ENCODE measurements at regions not wholly inside any gene's neighbourhood (a gene's known extent, or its start where the extent isn't known, plus 50 kb on each side); places are given as distances from the start of the nearest gene placed in this dataset.

GRCh38 chr18:40929399-40929798 lies 1025.6 kb upstream of the PIK3C3 start:
- no peak for DNase-seq

- DNase-seq = no peak
Measured at GRCh38 chr18:40926679-40927078, 1028.4 kb upstream of the PIK3C3 start.

- no peak for DNase-seq
Measured at GRCh38 chr18:40925071-40925541, 1029.9 kb upstream of the PIK3C3 start.

- no peak for DNase-seq
Measured at GRCh38 chr18:40921845-40922629, 1033.0 kb upstream of the PIK3C3 start.

GRCh38 chr18:40917056-40917455 lies 1038.0 kb upstream of the PIK3C3 start:
- DNase-seq = no peak

DNA sequence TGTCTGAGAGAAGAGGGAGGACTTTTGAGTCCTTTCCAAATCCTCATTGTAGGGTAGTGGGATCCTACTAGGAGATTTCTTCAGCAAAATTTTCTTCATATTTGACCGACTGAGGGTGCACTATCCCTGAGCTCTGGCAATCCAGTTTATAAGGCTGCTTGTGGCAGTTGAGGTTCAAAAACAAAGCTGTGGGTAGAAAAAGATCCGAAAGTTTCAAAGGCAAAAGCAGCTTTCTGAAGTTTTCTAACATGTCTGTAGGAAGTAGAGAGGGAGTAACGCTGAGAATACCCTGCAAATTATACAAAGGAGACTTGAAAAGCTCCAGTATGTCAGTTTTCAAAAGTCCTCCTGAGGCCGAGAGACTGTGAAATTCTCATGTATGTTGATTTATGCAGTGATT lies 1039.3 kb upstream of the PIK3C3 start:
- DNase-seq = no peak

DNA sequence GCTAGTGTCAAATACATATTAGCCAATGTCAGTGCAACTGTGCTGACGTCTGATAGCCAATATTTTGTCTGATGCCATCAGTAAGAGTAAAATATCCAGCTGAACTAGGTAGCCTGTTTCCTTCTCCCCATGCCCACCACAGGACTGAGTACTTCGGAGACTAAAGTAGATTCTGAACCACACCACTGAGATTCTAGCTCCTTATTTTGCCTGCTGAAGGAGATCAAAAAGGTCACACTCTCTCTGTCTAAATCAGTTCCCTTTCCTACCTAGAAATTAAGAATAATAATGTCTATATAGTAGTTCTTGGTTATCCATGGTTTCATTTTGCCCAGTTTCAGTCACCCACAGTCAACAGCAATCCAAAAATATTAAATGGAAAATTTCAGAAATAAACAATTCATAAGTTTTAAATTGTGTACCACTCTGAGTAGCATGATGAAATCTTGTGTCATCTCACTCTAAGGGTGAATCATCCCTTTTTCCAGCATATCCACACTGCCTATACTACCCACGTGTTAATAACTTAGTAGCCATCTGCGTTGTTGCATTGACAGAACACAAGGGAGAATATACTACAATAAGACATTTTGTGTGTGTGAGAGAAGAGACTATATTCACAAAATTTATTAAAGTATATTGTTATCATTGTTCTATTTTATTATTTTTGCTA lies 1043.3 kb upstream of the PIK3C3 start:
- DNase-seq = no peak

DNA sequence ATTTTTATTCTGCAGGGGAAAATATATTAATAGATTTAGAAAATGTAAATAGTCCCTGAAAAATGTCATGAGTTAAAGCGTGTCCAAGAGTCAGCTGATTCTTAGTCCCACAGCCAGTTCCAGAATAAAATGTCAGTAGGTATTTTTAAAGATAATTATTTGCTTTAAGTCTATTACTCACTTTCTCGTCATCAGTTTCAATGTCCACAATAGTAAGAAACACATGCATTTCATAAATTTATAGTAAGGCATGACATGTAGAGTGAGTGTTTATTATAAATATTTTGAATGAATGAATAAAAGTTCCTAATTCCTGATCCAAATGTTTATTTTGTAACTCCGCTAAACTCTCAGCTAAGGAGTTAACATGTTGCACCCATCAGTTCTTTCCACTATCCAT lies 1044.0 kb upstream of the PIK3C3 start:
- DNase-seq = no peak

DNA sequence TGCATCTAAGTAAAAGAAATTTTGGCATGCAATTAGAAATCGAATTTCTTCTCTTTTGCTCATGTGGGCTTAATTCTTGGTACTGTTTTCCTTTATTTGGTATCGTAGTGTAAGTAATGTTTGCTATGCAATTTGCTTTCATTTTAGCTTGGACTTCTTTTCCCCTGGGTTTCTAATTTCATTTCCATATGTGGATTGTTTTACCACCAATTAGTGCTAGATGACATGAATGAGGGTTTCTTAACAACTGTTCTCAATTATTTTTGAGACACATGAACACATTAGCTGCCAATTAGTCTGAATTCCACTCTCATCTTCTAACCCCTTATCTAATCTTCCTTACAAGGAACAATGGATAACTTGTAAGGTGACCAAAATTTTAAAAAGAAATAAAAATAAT lies 1047.2 kb upstream of the PIK3C3 start:
- DNase-seq = no peak

DNA sequence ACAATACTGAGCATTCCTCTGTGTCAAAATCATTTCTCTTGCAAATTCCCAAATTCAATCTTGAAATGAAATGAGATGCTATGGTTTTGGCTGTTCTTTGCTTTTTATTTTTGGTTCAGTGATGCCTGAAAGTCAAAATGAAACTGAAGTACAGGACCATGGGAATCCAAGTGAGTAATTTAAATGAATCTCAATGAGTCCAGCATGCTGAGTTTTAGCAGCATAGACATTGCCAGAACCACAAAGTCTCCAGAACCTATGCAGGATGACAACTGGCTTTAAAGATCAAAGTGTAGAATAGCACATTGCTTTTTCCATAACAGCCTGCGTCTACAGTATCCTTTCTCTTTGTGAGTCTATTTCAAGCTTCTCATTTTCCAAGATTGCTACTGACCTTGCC lies 1050.7 kb upstream of the PIK3C3 start:
- no peak for DNase-seq

DNA sequence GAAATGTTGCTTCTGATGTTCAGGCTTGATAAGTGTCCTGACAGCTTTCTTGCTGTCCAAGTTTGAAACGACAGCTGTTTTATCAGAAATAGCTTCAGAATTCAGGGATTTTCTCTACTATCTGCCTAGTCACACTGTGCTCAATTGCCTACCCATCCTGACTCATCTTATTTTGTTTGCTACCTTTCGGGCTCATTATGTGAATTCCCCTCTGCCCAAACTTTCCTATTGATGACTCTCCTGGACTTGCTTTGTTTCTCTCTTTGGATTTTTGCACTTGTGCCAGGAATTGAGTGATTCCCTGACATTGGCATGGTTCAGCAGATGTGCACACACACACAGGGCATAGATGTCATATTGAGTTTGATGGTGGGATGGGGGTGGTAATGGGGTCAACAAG lies 1052.6 kb upstream of the PIK3C3 start:
- DNase-seq = no peak

- no peak for DNase-seq
Measured at GRCh38 chr18:40897884-40898283, 1057.2 kb upstream of the PIK3C3 start.

- DNase-seq = no peak
Measured at GRCh38 chr18:40883271-40883670, 1071.8 kb upstream of the PIK3C3 start.

DNA sequence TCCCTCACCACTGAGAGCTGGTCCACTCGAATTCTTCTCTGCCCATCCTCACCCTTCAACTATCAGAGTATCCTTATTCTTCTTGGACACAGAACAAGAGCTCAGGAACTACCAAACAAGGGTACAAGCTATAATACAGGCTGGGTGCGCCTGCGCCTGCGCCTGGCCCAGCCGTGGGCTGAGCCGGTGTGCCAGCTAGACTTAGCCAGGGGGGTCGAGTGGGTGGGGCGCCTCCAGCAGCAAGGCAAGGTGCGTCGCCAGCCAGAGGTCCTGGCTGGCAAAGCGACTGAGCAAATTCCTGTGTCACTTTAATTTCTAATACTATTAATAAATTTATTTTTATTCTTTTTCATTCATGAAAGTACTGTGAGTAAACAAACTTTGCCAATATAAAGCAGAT lies 1072.6 kb upstream of the PIK3C3 start:
- DNase-seq = no peak

DNA sequence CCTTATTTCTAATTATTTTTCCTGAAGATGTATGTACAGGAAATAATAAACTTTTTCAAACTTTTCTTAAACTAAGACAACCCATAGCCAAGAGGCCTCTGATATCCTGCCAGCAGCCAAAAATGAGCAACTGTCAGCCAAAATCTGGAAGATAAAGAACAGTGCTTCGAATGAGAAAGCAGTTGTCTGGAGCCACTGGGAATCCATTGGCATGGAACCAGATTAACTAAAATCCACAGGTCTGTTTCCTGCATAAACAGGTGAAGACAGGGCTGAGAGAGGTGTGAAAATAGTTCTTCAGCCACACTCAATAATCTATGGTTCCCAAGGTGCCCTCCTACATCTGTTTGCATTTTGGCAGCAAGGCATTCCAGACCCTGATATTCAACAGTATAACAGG lies 1076.7 kb upstream of the PIK3C3 start:
- no peak for DNase-seq

GRCh38 chr18:40877096-40877495 lies 1077.9 kb upstream of the PIK3C3 start:
- no peak for DNase-seq

DNA sequence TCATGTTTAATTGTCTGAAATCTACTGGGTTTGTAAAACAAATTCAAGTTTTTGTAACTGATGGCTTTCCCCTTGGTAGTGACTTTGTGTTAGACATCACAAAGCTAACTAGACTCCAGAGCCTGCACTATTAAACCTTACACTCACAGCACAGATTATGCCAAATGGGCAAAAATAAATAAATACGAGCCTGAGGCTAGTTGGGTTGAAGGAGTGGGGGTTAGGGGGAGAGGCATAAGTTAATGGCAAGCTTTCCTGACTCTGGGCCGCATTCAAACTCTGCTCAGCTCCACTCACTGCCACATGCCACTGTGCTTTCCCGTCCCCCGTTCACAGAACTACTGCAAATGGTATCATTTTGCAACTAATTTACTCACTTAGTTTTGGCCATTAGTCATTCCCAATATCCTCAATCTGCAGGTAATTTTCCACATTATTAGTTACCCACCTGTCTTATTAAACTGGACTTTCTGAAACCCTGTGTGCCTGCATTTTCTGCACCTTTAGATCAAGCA lies 1079.9 kb upstream of the PIK3C3 start:
- no peak for DNase-seq

- no peak for DNase-seq
Measured at GRCh38 chr18:40874233-40874632, 1080.8 kb upstream of the PIK3C3 start.

DNA sequence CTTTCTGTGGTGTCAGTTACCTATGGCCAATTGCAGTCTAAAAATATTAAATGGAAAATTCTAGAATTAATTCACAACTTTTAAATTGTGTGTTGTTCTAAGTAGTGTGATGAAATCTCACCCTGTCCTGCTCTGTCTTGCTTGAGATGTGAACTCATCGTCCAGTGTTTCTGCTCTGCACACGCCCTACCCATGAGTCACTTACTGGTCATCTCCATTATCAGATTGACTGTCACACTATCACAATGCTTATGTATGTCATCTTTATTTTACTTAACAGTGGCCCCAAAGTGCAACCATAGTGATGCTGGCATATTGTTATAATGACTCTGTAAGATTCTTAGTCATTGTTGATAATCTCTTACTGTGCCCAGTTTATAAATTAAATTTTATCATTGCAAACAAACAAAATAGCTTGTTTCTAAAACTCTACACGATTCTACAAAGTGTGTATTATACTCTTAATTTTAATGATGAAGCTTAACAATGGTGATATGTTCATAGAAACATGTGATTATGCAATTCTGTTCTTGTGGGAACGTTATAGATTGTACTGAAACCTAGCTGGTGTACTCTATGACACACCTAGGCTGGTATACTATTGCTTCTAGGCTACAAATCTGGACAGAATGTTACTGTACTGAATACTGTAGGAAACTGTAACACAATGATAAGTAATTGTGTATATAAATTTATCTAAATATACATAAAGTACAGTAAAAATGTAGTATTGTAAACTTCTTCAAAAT lies 1086.8 kb upstream of the PIK3C3 start:
- no peak for DNase-seq

- no peak for DNase-seq
Measured at GRCh38 chr18:40867459-40867858, 1087.6 kb upstream of the PIK3C3 start.

DNA sequence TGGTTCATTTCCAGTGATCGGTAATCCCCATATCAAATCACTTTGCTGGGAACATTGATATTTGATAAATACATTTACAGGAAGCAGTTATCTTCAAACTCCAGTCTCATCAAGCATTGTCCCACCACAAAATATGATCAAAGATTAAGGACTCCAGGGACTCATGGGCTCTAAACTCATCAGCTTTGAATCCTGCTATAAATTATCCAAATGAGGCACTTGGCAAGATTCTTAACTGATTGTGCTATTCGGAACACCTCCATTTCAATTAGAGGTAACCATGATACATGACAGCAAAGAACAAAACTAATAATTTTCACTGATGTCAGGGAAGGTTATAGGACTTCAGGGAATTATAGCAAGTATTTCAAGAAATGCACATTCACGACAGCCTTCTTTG lies 1088.1 kb upstream of the PIK3C3 start:
- no peak for DNase-seq

GRCh38 chr18:40866013-40866645 lies 1088.9 kb upstream of the PIK3C3 start:
- DNase-seq = no peak

DNA sequence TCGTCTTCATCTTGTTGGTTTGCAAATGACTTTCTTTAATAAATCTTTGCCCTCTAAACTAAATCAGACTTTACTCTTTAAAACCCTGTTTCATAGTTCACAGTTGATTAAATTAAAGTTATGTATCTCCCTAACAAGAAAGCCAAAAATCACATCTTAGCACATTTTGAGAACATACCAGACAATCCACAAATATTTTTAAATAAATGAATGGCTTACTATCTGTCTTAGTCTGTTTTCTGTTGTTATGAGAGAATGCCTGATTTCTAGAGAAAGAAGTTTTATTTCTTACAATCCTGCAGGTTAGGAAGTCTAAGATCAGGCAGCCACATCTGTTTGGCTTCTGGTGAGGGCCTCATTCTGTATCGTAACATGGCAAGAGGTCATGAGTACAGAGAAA lies 1090.2 kb upstream of the PIK3C3 start:
- no peak for DNase-seq
